Prostate gland (tissue), 2 donors: ENCODE measurements at regions not wholly inside any gene's neighbourhood (a gene's known extent, or its start where the extent isn't known, plus 50 kb on each side); places are given as distances from the start of the nearest gene placed in this dataset.

Experiments used
- DNase-seq: peaks from one replicate; pipeline ENCODE4 v3.0.0-alpha.2; 2019; ENCODE audit warnings: low spot score
- H3K27ac ChIP-seq, 2 donors: fragments of 200-600 bp; sonication (generic); 2 replicates each; pipeline ENCODE4 v1.5.1; 2017 to 2019
- H3K27me3 ChIP-seq: fragments of 200-600 bp; sonication (generic); replicated peaks from 2 replicates; pipeline ENCODE4 v1.5.1; 2019; ENCODE audit not compliant: insufficient read depth
- H3K36me3 ChIP-seq, 2 donors: fragments of 200-600 bp; sonication (generic); 1 replicate in 1 of 2; 2 replicates in 1 of 2; pipeline versions ENCODE4 v1.5.1 to v1.8.1; 2017 to 2019
- H3K4me1 ChIP-seq: fragments of 200-600 bp; sonication (generic); replicated peaks from 2 replicates; pipeline ENCODE4 v1.5.1; 2019
- H3K4me3 ChIP-seq, 2 donors: fragments of 200-600 bp; sonication (generic); 2 replicates each; pipeline ENCODE4 v1.5.1; 2017 to 2019
- H3K9me3 ChIP-seq: fragments of 200-600 bp; sonication (generic); 2 replicates; pipeline ENCODE4 v1.5.1; 2017
- POLR2A ChIP-seq: fragments of 450-650 bp; IDR thresholded peaks from one replicate; pipeline ENCODE4 v1.6.1; 2016; ENCODE audit warnings: antibody characterized with exemption, mild to moderate bottlenecking
- POLR2AphosphoS5 ChIP-seq: sonication (generic); formaldehyde crosslinking; IDR thresholded peaks from one replicate; pipeline ENCODE4 v1.6.1; 2017; ENCODE audit warnings: antibody characterized with exemption
- WGBS: methylation state at CpG from one replicate; pipeline ENCODE4 v1.1.5; 2018; 5-methylcytosine and 5-hydroxymethylcytosine counted together
- intact Hi-C: fragments of 100-400 bp; cut with DNase I; formaldehyde crosslinking; loops from one replicate; pipeline ENCODE4 v1.14.2; 2022
- TF ChIP-seq, protein P1 (sequence below), 4 experiments: fragments of 200-600 bp in 2 of 4; fragments of 450-650 bp in 2 of 4; sonication (generic) in 2 of 4; IDR thresholded peaks; 1 replicate in 3 of 4; 2 replicates in 1 of 4; pipeline ENCODE4 v1.5.1; 2016 to 2019; ENCODE audit warnings: antibody characterized with exemption in 4 of 4, mild to moderate bottlenecking in 2 of 4, moderate library complexity in 2 of 4

DNA sequence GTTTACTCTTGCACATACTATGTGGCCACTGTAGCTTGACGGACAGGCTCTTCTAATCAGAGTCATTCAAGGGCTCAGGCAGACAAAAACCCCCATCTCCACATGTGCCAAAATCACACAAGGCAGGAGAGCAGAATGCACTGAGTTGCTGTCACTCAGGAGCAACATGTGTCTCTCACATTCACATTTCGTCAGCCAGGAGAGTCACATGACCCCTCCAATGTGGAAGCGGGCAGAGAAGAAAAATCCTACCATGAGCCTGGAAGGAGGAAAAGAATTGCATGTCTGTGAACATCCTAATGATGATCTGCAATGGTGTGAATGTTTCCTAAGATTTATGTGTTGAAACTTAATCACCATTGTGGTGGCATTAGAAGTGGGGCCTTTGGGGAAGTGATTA, 69.9 kb upstream of the MSX2 start:
- H3K4me1 ChIP-seq, result no peaks in the 10 kb centered on the region
- WGBS, result 92% methylated on average over 3 of the region's 3 CpGs
- no peaks in the 10 kb centered on the region for H3K27me3 ChIP-seq
- no peaks in the 10 kb centered on the region for H3K36me3 ChIP-seq
- H3K27ac ChIP-seq, result no peak overlapping the region
- intact Hi-C loops, result no loop called here
- H3K9me3 ChIP-seq, result no peaks in the 10 kb centered on the region
- H3K4me3 ChIP-seq, result no peak overlapping the region
- TF ChIP-seq, protein P1, sequence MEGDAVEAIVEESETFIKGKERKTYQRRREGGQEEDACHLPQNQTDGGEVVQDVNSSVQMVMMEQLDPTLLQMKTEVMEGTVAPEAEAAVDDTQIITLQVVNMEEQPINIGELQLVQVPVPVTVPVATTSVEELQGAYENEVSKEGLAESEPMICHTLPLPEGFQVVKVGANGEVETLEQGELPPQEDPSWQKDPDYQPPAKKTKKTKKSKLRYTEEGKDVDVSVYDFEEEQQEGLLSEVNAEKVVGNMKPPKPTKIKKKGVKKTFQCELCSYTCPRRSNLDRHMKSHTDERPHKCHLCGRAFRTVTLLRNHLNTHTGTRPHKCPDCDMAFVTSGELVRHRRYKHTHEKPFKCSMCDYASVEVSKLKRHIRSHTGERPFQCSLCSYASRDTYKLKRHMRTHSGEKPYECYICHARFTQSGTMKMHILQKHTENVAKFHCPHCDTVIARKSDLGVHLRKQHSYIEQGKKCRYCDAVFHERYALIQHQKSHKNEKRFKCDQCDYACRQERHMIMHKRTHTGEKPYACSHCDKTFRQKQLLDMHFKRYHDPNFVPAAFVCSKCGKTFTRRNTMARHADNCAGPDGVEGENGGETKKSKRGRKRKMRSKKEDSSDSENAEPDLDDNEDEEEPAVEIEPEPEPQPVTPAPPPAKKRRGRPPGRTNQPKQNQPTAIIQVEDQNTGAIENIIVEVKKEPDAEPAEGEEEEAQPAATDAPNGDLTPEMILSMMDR (IDR thresholded peaks at IDR 0.05), result no peak
- no peak for TF ChIP-seq POLR2A
- no peak for TF ChIP-seq POLR2AphosphoS5
- DNase-seq, result no peak

DNA sequence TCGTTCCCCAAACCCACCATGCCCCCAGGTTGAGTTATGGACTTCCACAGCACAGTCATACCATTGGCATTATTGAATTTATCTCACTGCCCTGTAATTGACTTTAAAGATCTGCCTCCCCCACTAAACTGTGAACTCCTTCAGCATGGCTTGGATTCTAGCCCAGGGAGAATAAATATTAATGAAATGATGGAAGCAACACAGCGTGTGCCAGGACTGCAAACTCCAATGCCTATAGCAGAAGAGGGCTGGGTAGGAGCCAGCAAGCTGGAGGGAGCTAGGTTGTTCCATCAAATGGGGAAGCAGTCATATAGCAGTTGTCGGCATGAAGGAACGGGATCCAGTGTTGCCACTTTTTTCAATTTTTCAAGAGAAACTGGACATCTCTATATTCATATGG, 69.0 kb upstream of the MSX2 start:
- Histone ChIP-seq H3K9me3 (no peaks in the 10 kb centered on the region), H3K27me3 (peaks cover 3% of the 10 kb centered on the region), H3K4me1 (no peaks in the 10 kb centered on the region), H3K27ac (no peak overlapping the region), H3K4me3 (no peak overlapping the region), H3K36me3 (no peaks in the 10 kb centered on the region)
- intact Hi-C loops, result no loop called here
- TF ChIP-seq, protein P1 (IDR thresholded peaks at IDR 0.05), result no peak
- no peak for TF ChIP-seq POLR2AphosphoS5
- TF ChIP-seq POLR2A, result no peak
- 38% methylated on average over 4 of the region's 4 CpGs for WGBS
- no peak for DNase-seq

DNA sequence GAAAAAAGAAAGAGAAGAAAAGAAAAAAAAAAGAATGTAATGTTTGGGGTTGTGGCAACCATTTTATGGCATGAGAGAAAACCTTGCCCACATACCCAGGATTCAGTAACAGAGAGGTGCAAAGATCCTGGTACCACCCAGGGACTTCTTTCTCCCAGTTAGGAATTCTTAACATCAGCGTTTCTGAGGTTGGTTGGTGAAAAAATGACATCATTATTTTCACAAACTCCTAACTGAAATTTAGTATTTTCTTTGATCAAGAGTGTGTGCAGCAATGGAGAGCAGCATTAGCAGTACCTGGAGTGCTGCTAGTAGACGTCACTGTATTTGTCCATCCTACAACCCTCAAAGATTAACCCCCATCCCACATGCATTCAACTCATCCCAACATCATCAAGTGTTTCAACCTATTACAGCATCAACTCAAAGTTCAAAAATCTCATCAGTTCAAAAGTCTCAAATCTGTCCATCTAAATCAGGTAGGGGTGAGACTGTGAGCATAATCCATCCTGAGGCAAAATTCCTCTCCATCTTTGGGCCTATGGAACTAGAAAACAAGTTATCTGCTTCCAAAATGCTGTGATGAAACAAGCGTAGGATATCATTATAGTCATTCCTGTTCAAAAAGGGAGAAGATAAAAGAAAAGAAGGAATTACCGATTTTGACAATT, 60.1 kb upstream of the MSX2 start:
- Histone ChIP-seq H3K4me3 (no peak overlapping the region), H3K36me3 (no peaks in the 10 kb centered on the region), H3K27me3 (peaks cover 3% of the 10 kb centered on the region), H3K27ac (no peak overlapping the region), H3K9me3 (no peaks in the 10 kb centered on the region), H3K4me1 (no peaks in the 10 kb centered on the region)
- intact Hi-C loops, result no loop called here
- no peak for DNase-seq
- 84% methylated on average over 4 of the region's 4 CpGs for WGBS
- TF ChIP-seq POLR2AphosphoS5, result no peak
- TF ChIP-seq, protein P1 (IDR thresholded peaks at IDR 0.05), result no peak

DNA sequence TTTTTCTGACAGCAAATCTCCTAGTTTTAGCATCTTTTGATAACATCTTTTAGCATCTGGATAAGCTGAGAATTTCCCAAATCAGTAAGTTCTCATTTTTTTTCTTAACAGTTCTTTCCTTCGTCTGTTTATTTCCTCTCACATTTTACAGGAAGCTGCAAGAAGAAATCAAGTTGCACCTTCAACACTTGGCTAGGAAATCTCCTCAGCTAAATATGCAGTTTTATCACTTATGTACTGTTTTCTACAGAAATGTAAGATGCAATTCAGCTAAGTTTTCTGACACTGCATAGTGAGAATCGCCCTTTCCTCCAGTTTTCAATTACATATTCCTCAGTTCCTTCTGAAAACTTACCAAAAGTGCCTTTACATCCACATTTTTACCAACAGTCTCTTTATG, 59.0 kb upstream of the MSX2 start:
- intact Hi-C loops, result no loop called here
- no peak for DNase-seq
- no peak overlapping the region for H3K4me3 ChIP-seq
- WGBS, result 78% methylated on average over 2 of the region's 2 CpGs
- H3K9me3 ChIP-seq, result no peaks in the 10 kb centered on the region
- TF ChIP-seq, protein P1 (IDR thresholded peaks at IDR 0.05), result no peak
- TF ChIP-seq POLR2A (no peak), POLR2AphosphoS5 (no peak)
- H3K27me3 ChIP-seq, result no peaks in the 10 kb centered on the region
- H3K36me3 ChIP-seq, result no peaks in the 10 kb centered on the region
- no peak overlapping the region for H3K27ac ChIP-seq
- no peaks in the 10 kb centered on the region for H3K4me1 ChIP-seq

DNA sequence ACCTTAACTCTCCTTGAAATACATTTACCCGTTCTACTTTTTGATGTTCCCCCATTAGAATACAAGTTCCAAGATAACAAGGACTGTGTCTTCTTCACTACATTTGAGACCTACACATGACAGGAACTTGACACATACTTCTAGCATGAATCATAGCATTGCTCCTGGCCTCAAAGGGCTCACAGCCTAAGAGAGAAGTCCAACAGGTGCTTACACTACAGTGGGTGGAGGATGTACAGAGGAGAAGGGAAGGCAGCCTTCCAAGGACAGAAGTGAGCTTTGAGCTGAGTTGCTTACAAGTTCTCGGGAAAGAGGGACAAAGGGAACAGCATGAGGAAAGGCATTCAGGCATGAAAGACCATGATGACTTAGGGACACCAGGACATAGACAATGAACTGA, 56.9 kb upstream of the MSX2 start:
- no peaks in the 10 kb centered on the region for H3K9me3 ChIP-seq
- intact Hi-C loops, result no loop called here
- no peak overlapping the region for H3K27ac ChIP-seq
- TF ChIP-seq POLR2AphosphoS5 (no peak), POLR2A (no peak)
- TF ChIP-seq, protein P1 (IDR thresholded peaks at IDR 0.05), result no peak
- no peak for DNase-seq
- H3K4me1 ChIP-seq, result no peaks in the 10 kb centered on the region
- no peaks in the 10 kb centered on the region for H3K27me3 ChIP-seq
- 85% methylated on average over 2 of the region's 2 CpGs for WGBS
- H3K36me3 ChIP-seq, result no peaks in the 10 kb centered on the region
- H3K4me3 ChIP-seq, result no peak overlapping the region
